HG02852 (cell line): ENCODE measurements at regions not wholly inside any gene's neighbourhood (a gene's known extent, or its start where the extent isn't known, plus 50 kb on each side); places are given as distances from the start of the nearest gene placed in this dataset.

Experiments
- ATAC-seq: cut with Tn5 transposase; IDR thresholded peaks from one replicate; pipeline ENCODE4 v1.9.1; 2021; ENCODE audit warnings: mild to moderate bottlenecking, moderate library complexity; ENCODE audit not compliant: unreplicated experiment

DNA sequence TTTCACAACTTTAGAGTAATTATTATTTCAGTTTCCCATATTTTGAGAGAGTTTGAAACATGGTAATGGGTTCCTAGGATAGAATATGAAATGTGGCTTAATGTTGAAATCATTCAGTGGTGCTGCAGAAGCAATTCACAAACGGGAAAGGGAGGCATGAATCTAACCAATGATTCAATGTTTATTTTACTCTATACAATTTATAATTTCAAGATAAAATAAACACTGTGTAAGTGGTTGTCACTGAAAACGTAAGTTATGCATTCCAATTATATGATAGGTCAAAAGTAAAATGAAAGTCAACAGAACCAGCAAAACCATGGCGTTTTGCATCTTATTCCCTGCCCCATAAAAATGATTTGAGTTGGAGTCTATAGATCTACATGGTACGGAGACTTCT, 1207.1 kb upstream of the CDH18 start:
- no peak for ATAC-seq

DNA sequence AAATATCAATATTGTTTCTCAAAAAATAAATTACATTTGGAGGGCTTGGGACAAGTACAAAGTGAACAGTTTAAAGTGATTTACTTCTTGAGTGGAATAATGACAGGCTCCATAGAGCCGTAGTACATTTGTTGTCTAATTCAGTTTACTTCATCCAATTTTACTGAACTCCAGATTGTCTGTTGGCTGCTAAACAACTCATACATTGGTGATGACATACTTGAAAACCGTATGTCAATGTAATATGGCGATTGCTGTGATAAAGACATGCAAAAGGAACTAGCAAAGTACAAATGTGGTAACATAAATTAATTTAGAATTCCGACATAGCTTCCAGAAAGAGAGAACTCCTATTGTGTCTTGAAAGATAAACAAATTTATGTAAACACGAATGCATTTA, 1197.5 kb upstream of the CDH18 start:
- no peak for ATAC-seq

DNA sequence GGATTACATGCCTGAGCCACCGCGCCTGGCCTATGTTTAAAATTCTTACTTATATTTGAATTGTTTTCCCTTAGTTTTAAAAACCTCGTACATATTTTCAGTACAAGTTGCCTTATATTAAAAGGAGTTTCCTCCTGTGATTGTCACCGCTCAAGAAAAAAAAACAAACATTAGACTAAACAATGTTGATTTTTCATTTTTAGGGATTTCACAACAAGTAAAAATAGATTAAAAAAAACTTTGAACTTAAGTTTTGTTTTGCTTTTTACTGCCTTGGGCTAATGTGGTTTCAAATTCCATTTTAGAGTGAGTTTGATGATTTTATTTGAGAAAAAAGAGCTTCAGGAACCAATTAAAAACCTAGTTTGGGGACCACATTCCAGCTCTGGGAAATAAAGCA, 1196.6 kb upstream of the CDH18 start:
- no peak for ATAC-seq

DNA sequence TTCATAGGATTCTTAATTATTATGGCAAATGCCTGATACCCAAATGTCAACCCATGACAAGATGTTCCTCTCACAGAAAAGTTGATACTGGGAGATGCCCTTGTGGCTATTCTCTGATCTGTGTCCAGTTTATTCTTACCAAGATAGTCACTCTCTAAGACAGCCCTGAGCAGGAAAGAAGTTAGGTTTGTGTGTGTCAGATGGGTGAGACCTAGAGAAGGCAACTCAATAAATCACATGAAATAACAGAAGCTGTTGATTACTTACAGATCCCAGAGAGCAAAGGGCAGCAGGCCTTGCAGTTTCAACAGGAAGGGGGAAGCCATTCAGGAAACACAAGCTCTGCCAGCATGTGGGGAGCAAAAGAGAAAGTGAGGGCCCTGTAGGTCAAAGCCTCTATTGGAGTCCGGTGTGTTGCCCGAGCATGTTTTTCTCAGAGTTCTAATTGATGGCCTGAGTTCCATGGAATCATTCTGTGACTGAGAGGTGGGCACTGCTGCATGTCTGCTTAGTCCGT, 1193.7 kb upstream of the CDH18 start:
- ATAC-seq = no peak

DNA sequence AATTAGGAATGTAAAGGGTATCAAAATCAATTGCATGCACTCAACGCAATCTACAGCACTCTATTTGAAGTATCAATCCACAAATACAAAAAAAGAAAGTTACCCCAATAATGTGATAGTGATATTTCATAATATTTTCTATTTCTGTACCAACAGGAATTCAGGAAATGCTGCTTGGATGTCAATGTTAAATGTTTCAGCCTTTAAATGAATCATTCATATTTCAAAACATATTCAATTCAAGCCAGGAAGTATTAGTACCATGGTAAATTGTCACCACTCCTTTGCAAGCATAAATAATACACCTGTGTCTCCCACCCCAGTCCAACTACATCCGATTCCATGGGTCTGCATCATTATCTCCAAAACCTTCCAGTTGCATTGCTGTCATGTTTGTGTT, 1185.5 kb upstream of the CDH18 start:
- no peak for ATAC-seq

DNA sequence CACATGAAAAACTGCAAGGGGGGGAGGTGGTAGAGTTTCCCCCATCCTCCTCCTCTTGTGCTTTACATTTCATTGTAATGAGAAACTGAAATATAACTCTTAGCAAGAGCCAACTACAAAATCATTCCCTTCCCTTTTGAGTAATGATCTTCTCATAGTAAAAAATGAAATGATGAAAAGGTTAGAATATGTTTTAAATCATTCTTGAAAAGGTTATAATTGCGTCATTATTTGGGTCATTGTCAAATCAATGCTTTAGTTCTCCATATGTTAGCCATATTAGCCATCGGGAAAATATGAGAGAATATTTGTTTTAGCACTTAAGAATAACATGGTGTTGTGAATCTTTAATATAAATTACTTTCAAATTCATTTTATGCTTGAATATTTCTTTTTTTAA, 1185.0 kb upstream of the CDH18 start:
- no peak for ATAC-seq

DNA sequence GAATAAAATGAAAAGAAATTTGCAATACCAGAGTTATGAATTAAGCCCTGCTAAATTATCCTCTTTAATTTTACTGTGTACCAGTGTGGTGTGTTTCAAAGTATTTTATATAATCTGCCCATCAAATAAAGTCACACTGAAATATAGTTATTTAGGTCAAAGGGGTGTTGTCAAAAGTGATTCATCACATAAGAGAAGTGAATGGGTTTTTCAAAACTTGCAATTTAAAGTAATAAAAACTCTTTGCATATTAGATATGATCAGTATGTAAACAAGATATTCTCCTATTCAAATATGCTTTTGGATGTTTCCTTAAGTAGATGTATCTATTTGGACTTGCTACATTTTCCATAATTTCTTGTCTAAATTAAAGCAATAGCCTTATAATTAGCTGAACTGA, 1183.0 kb upstream of the CDH18 start:
- no peak for ATAC-seq

DNA sequence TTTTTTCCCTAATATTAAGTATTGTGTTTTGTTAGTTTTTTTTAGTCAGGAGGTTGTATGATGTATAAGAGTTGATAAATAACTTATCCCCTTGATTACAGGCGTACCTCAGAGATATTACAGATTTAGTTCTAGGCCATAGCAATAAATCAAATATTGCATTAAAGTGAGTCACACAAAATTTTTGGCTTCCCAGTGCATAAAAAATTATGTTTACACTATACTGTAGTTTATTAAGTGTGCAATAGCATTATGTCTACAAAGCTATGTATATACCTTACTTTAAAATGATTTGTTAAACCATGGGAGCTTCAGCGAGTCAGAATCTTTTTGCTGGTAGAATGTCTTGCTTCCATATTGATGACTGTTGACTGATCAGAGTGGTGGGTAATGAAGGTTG, 1180.6 kb upstream of the CDH18 start:
- ATAC-seq = no peak

DNA sequence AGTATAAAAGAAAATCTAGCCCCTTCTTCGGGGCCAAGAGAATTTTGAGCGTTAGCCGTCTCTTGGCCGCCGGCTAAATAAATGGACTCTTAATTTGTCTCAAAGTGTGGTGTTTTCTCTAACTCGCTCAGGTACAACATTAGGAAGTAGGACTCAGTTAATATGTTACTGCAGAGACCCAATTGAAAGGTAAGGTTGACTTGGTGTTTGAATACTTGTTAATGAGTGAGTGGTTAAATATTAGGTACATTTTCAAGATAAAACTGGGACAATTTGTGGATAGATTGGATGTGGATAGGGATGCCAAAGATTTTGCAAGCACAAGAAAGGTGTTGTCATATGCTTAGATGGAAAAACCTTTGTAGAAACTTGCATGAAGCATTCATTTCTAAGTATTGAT, 1177.3 kb upstream of the CDH18 start:
- no peak for ATAC-seq

DNA sequence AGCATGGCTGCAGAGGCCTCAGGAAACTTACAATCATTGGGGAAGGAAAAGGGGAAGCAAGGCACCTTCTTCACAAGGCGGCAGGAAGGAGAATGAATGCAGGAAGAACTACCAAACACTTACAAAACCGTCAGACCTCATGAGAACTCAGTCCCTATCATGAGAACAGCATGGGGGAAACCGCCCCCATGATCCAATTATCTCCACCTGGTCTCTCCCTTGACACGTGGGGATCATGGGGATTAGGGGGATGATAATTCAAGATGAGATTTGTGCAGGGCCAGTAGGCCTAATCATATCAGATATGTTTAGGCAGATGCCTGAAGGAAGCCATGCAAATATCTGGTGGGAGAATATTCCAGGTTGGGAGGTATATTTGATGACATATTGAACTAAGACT, 1176.4 kb upstream of the CDH18 start:
- ATAC-seq = no peak

DNA sequence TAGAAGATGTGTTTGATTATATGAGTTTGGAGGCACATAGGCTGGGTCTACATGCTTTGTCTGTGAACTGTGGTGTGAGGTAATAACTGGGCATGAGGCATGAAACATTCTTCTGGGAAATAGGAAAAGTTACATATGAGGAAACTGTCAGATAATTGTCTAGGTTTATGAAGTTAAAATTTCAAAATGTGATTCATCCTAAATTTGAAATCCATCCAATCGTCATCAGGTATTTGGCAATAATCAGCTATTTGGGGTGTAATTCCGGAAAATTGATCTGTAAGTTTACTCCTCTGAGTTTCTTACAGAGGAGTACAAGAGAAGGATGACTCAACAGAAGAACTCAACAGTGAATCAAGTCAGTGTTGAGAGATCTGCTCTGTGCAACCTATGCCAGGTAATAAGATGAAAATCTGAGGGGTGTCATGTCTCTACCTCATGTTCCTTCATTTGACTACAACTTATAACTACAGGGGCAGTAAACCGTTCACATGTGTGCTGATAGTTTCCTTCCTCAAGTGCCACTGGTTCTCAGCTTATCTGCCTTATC, 1171.6 kb upstream of the CDH18 start:
- ATAC-seq = no peak

DNA sequence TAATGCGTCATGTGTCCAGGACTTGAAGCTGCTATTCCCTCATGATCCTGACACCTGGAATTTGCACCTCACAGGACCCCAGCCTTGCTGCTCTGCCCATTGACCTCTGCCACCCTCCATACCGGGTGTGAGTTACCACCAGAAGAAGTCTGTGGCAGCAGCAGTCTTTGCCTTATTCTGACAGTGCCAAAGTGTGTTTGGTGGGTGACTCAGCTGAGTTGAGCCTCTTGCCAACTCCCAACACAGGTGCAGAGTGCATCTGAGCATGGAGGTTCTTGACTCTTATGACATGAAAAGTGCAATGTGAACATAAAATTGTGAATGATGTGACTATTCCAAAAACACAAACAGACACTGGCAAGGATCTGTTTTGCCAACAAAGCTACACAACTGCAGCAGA, 1166.5 kb upstream of the CDH18 start:
- no peak for ATAC-seq

DNA sequence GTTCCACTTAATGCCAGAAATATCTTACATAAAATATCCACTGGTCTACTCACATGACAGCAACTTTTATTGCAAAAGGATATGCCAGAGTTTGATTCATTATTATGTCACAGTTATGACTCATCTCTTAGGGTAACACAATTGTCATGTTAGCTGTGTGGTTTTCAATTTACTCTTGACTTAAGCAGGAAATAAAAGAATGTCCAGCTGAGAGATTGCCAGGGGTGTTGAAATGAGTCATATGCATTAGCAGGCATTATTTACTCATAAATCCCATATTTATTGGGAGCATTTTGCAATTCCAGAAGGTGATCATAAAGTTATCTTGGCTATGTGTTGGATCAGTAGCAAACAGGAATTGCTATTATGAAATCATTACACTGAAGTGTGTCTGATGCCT, 1164.6 kb upstream of the CDH18 start:
- ATAC-seq = no peak

DNA sequence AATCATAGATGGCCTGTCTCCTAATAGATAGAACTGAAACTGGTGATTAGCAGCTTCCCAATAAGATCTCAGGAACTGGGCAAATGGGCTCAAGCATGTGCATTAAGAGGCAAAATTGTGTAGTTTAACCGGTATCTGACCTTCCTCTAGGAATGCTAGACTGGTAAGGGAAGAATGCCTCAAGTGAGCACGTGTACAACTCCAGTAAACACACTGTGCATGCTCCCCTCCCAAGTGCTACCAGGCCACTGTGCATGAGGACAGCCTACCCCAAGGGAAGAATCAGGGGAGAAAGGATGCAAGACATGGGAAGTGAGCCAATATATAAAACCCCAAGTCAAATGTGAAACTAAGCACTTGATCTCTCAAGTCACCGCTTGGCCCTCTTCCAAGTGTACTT, 1157.4 kb upstream of the CDH18 start:
- ATAC-seq = no peak

DNA sequence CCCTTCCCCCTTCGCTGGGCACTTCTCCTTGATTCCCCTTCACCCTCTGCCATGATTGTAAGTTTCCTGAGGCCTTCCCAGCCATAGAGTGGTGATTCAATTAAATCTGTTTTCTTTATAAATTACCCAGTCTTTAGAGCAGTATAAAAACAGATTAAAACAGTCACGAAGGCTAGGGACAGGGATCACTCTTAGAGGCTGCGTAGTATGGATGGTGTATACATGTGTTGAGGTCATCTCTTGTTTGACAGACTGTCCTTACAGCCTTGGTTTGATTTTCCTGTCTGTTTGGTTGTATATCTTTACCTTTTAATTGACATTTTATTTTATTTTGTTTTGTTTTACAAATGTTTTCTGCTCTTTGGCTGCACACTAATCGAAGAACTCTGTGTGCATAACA, 1155.7 kb upstream of the CDH18 start:
- no peak for ATAC-seq

DNA sequence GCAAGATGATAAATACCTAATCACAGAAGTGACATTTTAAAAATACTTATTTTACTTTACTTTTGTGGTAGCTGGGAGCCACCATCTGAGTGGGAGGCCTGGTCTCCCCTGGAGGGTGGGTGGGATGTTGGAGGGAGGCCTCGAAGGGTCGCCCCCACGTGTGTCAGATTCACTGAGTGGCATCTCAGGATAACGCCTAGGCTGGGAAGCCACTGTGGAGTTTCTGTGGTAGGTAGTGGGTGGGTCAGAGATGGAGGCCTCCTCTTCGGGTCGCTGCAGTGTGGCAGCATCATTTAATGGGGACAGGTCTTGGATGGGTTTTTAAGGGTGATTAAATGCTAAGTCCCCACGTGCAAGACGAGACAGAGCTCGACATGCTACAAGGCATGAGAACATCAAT, 1154.8 kb upstream of the CDH18 start:
- ATAC-seq = no peak

DNA sequence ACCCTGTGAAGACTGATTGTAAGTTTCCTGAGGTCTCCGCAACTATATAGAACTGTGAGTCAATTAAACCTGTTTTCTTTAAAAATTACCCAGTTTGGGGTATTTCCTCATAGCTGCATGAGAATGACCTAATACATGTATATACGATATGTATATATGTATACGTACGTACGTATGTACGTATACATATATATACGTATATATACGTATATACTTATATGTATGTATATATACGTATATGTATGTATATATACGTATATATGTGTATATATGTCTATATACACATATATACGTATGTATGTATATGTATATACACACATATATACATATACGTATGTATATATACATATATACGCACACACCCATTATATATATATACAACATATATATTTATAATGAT, 1153.0 kb upstream of the CDH18 start:
- no peak for ATAC-seq

DNA sequence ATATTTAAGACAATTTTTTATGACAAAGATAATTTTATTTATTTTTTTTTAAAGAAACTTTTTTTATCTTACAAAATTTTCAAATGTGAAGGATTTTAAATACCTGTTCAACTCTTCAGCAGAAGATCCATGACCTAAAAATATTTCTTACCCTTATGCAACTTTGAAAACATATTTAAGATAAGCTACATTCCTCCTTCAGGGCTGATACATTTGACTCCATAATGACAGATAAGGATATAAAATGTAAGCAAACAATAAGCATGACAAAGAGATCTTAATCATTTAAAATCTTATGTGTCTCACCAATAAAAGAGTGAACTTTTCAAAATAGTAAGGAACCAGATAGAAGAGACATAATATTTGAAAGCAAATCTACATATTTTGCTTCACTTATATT, 1138.2 kb upstream of the CDH18 start:
- no peak for ATAC-seq

DNA sequence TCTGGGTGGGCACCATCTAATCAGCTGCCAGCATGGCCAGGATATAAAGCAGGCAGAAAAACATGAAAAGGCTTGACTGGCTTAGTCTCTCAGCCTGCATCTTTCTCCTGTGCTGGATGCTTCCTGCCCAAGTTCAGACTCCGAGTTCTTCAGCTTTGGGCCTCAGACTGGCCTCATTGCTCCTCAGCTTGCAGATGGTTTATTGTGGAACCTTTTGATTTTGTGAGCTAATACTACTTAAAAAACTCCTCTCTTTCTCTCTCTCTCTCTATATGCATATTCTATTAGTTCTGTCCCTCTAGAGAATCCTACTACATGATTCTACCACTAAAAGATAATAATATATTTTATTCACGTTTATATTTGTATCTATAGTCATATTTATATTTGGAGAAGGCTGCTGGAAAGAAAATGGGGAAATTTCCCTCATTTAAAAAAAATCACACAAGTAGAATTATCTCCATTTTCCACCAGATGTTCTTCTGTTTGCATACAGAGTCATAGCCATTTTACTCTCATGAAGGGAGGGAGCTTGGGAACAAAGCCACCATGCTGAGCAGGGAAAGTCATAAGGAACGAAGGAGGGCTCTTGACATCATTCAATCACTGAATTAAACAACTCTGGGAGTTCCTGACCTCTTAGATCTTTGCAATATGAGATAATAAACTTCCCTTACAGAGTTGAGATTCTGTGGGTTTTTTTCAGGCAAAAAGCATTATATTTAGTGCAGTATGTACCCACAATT, 1137.4 kb upstream of the CDH18 start:
- no peak for ATAC-seq

DNA sequence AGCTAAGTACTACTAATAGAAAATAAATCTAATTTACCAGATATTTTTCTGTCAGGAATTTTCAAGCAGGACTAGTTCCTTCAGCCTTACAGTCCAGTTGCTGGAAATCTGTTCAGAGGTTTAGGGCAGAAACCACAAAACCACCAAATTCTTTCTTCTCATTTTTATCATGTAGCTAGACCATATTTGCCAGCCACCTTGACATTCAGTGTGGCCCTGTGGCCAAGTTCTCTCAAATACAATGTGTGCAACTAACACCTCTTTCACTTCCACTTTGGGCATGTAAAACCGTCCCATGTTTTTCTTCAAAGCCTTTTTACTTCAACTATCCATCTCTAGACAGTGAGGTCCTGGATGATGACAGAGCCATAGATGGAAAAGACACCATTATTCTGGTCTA, 1133.2 kb upstream of the CDH18 start:
- ATAC-seq = no peak

DNA sequence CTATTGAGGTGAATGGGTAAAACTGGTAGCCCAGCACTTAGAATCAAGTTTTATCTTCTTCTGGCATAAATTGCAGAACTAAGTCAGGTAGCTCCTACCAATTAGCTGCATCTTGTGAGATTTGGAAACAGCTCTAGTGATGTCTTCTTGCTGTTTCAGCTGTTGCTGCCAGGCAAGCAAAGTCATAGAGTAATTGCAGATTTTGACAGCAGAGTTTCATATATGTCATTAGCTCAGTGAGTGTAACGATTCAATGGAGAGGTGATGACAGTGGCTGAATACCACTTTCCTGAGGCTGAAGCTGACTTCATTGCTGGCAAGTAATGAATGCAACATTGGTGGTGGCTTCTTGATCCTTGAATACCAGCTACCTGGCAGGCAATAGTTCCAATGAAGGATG, 1109.7 kb upstream of the CDH18 start:
- no peak for ATAC-seq

DNA sequence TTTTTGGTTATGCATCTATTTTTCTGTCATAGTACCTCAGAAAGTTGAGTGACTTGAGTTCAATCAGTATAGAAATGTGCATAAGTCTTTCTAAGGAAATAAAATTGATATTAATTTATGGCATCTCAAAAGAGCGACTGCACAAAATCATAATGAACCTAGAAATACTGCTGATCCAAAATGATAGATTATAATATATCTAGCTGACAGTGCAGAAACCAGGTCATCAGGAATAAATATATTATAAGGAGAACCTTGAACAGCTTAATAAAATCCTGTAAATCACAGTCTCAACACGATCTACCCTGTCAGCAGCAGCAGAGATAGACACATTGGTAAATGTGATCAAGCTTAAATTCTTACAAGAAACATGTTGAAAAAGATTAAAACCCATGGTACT, 1106.6 kb upstream of the CDH18 start:
- ATAC-seq = no peak

DNA sequence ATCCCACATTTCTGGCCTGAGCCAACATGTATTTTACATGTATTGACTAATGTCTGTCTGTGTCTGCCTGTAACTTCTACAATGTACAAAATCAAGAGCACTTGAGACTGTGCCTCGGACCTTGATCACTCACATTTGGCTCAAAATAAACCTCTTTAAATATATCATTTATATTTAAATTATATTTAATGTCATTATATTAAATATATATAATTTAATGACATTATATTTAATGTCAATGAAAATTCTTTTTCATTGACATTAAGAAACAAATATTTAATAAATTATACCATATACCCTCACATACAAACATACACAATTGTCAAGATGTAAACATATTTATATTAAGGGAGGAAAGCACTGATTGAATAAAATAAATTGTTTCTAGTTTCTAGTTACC, 1099.8 kb upstream of the CDH18 start:
- no peak for ATAC-seq
